AG04449 (cell line): ENCODE measurements at regions not wholly inside any gene's neighbourhood (a gene's known extent, or its start where the extent isn't known, plus 50 kb on each side); places are given as distances from the start of the nearest gene placed in this dataset.

ENCODE experiments used
- CTCF ChIA-PET: fragments of 350-600 bp; formaldehyde crosslinking; extraction: SDS; loops from one replicate; lab custom pipeline; 2021; ENCODE audit warnings: antibody characterized with exemption; lab: Yijun Ruan, JAX
- POLR2A ChIA-PET: fragments of 400-600, 350-600 bp; formaldehyde crosslinking; extraction: SDS; loops from one replicate; lab custom pipeline; 2020; ENCODE audit warnings: antibody characterized with exemption, inconsistent platforms; lab: Yijun Ruan, JAX
- DNase-seq: peaks from one replicate; pipeline ENCODE4 v3.0.0-alpha.2; 2010; ENCODE audit warnings: low read depth, low spot score
- H3K4me3 ChIP-seq: 2 replicates; pipeline ENCODE4 v1.5.1; 2011; ENCODE audit warnings: low read depth, mild to moderate bottlenecking, control low read depth, low read length
- CTCF ChIP-seq: IDR thresholded peaks from one replicate; pipeline ENCODE4 v1.5.1; 2011; ENCODE audit warnings: mild to moderate bottlenecking, moderate library complexity, low read length, control low read depth, inconsistent platforms; ENCODE audit not compliant: insufficient read depth; ENCODE audit errors: missing control alignments

GRCh38 chr14:75368333-75368732, 59.5 kb upstream of the JDP2 start:
- POLR2A ChIA-PET, result no interaction called here
- DNase-seq, result no peak
- no peak overlapping the region for H3K4me3 ChIP-seq
- CTCF ChIA-PET, result interaction anchor here (2.4 kb wide), 1 partner anchor 12 kb away, joined by 7 read pairs; no protein-coding TSS in a partner anchor
- TF ChIP-seq CTCF, result no peak

GRCh38 chr14:75369506-75369905, 58.3 kb upstream of the JDP2 start:
- no peak overlapping the region for H3K4me3 ChIP-seq
- no peak for DNase-seq
- ChIA-PET POLR2A (no interaction called here), CTCF (no interaction called here)
- TF ChIP-seq CTCF, result no peak

- no peak for DNase-seq
- POLR2A ChIA-PET, result no interaction called here
- CTCF ChIA-PET, result no interaction called here
- no peak overlapping the region for H3K4me3 ChIP-seq
- no peak for TF ChIP-seq CTCF
Measured at GRCh38 chr14:75370416-75371205, 57.2 kb upstream of the JDP2 start.

GRCh38 chr14:75371297-75371696, 56.5 kb upstream of the JDP2 start:
- POLR2A ChIA-PET, result no interaction called here
- no peak for DNase-seq
- CTCF ChIA-PET, result no interaction called here
- no peak overlapping the region for H3K4me3 ChIP-seq
- no peak for TF ChIP-seq CTCF

- no peak overlapping the region for H3K4me3 ChIP-seq
- ChIA-PET POLR2A (no interaction called here), CTCF (no interaction called here)
- no peak for TF ChIP-seq CTCF
- no peak for DNase-seq
Measured at GRCh38 chr14:75372260-75372659, 55.6 kb upstream of the JDP2 start.

GRCh38 chr14:75373133-75373532, 54.7 kb upstream of the JDP2 start:
- POLR2A ChIA-PET, result no interaction called here

More at GRCh38 chr14:75373133-75373532, 54.7 kb upstream of the JDP2 start:
- no peak for TF ChIP-seq CTCF
- no peak overlapping the region for H3K4me3 ChIP-seq
- CTCF ChIA-PET, result no interaction called here
- no peak for DNase-seq
